DMS 273 (cell line): ENCODE measurements at regions not wholly inside any gene's neighbourhood (a gene's known extent, or its start where the extent isn't known, plus 50 kb on each side); places are given as distances from the start of the nearest gene placed in this dataset.

Experiments used
- DNase-seq: peaks from one replicate; lab custom pipeline; 2025; ENCODE audit not compliant: unreplicated experiment; lab: John Stamatoyannopoulos, UW

DNA sequence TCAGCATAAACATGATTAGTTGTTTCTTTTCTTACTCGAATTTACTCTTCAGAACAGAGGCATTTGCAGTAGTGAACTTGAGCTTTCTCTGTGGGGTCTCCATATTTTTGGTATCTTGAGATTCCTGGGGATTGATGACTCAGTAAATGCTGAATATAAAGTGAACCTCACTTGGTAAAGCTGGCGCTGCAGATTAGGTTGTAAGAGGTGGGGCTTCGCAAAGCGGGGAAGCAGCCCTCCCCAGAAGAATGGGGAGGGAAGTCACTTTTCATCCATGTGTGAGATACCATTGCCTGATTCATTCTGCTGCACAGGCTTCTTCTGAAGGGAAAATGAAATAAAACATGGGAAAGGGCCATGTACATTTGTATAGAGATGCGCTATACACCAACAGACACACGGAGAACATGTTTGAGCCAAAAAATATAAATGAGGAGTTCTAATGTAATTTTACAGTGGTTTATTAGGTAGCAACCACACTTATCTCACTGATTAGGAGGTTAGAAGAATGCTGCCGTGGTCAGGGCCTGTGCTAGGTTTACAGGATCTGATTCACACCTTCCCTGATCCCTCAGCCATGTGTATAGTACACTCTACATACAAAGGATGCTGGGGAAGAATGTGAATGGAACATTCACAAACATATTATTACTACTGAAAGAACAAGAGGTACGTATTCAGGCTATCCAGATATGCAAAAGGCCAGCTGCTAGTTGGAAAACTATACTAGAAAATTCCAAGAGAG lies 63.5 kb downstream of the DNTTIP2 start:
- no peak for DNase-seq

- DNase-seq = peak; percentile 20
Observed at GRCh38 chr1:93814795-93815340, 64.1 kb downstream of the DNTTIP2 start.

DNA sequence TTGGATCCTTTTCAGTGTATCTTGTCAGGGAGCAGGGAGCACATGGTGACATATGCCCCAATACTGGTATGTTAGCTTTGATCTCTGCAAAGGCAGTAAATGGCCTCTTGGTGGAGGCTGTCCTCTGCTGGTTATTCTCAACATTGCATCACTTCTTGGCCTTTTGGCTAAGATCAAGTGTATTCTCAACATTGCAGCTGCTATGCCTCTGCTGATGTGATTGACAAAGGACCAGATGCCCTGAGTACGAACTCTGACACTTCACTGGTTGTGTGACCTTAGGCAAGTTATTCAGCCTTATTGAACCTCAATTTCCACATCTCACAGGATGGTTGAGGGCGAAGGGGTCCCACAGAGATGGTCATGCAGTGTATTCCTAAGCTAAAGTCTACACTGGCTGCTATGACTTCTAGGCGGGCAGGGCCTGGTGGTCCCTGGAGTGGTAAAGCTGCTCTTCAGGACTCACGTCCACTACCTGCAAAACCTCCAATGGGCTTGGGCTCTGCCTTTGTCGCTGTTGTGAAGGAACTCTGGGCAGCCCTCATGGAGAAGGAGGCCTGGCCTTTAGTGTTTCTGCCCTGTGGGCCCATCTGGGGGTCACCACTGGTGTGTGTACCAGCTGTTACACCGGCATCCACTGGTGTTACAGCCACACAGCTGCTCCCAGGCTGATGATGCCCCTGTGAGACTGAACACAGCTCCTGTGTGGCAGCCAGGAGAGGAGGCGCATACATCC lies 64.8 kb downstream of the DNTTIP2 start:
- peak; percentile 88 for DNase-seq

DNA sequence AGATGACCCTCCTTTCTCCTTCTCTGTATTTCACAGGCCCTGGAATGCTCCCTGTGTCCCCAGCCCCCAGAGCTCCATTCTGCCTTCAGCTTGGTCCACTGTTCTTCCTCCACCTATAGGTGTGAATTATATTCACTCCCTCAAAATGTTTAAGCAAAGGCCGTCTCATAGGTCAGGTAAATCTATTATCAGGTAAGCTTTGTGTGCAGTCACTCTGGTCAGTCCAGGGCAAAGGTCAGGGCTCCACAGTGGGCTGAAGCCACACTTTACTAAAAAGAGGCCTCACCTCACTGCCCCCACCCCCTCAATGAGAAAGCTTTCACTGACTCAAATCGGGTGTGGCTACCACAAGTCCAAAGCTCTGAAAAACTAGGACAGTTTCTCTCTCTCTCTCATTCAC lies 65.9 kb downstream of the DNTTIP2 start:
- no peak for DNase-seq

DNA sequence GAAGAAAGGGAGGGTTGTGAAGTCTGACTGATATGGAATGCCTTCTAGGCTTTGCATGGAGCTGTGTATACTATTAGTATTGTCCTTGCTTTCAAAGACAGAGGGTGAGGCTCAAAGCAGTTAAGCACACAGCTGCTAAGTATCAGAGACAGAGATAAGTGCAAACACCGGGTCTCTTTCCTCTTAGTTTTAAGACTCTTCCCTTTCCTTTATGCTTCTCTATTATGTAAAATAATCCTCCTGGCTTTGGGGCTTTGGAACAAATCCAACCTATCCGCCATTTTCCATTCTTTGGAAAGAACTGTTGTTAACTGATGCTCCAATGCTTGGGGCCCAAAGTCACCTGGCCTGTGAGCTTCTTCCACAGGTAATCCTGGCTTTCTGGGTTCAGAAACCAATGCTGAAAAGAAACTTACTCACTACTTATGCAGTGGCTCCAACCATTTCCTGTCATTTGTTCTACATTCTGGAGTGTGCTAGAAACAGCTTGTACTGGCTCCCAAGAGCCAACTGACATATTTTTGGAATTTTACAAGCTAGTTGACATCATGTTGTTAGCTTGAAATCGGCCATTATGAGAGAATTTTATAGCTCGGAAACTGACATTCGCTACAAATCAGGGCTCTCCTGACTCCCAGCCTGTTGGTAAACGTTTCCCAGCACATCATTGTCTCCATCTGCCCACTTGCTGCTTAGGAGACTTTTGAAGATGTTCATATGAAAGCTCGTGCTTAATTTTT lies 67.5 kb downstream of the DNTTIP2 start:
- no peak for DNase-seq

GRCh38 chr1:93810316-93810715 lies 68.7 kb downstream of the DNTTIP2 start:
- no peak for DNase-seq

DNA sequence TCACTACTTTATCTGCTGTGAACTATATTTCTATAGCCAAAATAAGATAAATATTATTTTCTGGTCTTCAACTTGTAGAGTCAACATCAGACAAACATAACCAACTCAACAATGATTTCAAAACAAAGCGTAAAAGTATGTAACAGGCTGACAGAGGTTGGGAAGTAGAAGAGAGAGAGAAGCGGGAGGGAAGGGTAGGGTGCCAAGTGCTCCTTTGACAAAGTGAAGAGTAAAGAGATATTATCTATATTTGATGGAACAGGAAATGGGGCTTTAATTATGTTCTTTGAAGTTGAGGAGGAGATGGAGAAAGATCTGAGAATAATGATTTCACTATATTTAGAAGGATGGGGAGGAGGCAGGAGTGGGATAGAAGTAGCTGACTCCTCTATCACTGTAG lies 70.1 kb downstream of the DNTTIP2 start:
- no peak for DNase-seq

- DNase-seq = no peak
Observed at GRCh38 chr1:93807311-93807930, 71.6 kb downstream of the DNTTIP2 start.

DNA sequence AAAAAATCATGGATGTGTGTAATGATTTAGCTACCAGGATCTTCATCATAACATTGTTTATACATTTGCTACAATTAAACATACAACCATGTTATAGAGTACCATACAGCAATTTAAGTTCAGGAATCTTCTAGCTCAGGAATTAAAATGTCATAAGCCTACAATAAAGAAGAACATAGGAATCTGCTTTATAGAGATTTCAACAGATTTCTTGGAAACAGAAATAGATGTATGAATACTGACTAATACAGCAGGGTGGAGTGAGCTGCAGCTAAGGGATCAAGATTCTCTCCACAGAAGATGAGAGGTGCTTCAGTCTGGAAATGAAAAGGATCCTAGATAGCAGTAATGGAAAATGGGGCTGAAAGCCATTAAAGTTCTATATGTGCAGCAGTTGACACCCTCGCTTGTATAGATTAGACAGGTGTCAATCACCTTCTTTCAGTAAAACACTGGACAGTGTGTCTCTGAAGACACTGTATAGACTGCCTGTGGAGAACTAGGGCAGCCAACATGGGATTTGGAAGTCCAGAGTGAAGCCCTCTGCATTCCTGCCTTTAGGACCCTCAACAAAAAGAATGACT lies 73.9 kb downstream of the DNTTIP2 start:
- DNase-seq = no peak

DNA sequence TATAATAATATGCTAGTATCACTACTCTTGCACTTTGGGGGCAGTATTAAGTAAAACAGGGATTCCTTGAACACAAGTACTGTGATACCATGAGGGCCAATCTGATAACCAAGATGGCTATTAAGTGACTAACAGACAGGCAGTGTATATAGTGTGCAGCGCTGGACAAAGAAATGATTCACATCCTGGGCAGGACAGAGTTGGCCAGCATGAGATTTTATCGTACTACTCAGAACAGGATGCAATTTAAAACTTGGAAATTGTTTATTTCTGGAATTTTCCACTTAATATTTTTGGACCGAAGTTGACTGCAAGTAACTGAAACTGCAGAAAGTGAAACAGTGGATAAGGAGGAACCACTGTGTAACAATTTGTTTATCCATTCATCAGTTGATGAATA lies 74.6 kb downstream of the DNTTIP2 start:
- DNase-seq = no peak

DNA sequence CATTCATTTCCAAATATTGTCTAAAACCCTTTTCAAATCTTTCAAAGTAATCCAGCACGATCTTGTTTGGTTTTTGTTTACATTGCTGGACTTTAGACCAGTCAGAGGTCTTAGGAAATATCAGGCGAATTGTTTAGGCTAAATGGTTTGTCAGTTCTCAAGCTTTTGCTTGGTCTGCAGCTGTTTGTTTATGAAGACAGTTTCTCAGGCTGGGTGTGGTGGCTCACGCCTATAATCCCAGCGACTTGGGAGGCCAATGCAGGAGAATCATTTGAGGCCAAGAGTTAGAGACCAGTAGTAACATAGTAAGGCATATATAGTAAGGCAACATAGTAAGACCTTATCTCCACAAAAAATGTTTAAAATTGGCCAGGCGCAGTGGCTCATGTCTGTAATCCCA lies 77.5 kb downstream of the DNTTIP2 start:
- no peak for DNase-seq

- no peak for DNase-seq
Observed at GRCh38 chr1:93800856-93801255, 78.2 kb downstream of the DNTTIP2 start.

- DNase-seq = no peak
Observed at GRCh38 chr1:93798291-93798690, 80.7 kb downstream of the DNTTIP2 start.

- no peak for DNase-seq
Observed at GRCh38 chr1:93784538-93784937, 94.5 kb downstream of the DNTTIP2 start.

DNA sequence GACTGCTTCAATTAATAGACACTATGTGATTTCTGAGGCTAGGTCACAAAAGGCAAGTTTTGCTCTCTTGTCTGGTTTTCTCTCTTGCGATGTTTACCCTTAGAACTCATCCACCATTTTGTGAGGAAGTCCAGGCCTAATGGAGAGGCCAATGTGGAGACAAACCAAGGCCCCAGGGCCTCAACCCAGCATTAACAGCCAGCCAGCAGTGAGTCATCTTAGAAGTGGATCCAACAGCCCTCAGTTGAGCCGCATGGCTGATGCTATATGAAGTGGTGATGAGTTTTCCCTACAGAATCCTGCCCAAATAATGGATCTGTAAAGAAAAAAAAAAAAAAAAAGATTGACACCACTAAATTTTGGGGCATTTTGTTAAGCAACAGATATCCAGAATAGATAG lies 95.1 kb downstream of the DNTTIP2 start:
- no peak for DNase-seq

- peak; percentile 17 for DNase-seq
Observed at GRCh38 chr1:93779540-93780165, 98.0 kb upstream of the BCAR3 start.

DNA sequence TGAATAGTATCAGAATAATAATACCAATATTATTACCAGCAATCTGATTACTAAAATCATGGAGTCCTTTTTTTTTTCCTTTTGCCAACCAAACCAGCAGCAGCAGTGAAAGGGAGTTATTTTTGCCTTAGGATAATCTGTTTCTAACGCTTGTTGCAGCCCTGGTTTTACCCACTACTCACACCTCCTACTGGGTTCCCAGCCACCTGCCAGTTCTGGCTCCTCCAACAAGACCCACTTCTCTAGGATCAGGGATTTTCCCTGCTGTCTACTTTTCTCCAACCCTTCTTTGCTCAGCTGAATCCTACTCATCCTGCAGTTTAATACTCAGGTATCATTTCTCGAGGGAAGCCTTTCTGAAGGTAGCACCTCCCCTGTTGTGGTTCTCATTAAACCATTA lies 96.8 kb upstream of the BCAR3 start:
- no peak for DNase-seq

GRCh38 chr1:93777255-93777654 lies 95.6 kb upstream of the BCAR3 start:
- no peak for DNase-seq

DNA sequence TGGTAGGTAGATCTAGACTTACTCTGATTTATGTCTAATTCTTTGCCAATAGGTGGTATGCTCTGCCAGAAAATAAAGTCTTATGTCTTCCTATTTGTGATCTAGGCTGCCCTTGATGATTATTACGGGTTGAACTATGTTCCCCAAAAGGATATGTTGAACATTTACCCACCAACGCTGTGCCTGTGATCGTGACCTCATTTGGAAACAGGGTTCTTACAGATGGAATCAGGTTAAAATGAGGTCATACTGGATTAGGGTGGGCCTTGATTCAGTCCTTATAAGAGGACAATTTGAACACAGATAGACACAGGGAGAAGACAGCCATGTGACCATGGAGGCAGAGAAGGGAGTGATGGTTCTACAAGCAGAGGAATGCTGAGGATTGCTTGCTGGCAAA lies 95.1 kb upstream of the BCAR3 start:
- DNase-seq = no peak

DNA sequence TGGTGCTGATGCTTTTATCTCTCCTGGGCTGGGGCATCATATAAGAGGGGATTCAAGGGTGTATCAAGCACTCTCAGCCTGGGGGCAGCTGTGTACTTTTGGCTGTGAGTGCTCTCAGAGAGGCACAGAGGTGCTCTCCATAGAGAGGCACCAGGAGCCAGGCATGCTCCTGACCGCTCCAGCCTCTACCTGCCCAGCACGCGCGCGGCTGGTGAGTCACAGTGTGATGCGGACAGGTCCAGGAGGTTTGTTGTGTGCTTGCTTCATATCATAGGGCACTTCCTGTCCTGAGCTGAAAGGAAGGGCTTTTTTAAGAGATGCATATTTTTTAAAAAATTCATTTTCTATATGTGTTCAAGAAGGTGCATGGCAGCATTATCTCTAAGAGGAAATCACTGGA lies 93.6 kb upstream of the BCAR3 start:
- no peak for DNase-seq
